ENCODE measurements at regions not wholly inside any gene's neighbourhood (a gene's known extent, or its start where the extent isn't known, plus 50 kb on each side); places are given as distances from the start of the nearest gene placed in this dataset.

GRCh38 chr3:74529145-74529544 lies 85.3 kb downstream of the CNTN3 start:
- intact Hi-C loops (cut with micrococcal nuclease; ENCODE audit: unreplicated experiment): no loop called here
- no peak overlapping the region for H3K4me3 ChIP-seq (ENCODE audit: low read depth, low read length, poor library complexity, severe bottlenecking)

GRCh38 chr3:74527566-74527965 lies 86.9 kb downstream of the CNTN3 start:
- intact Hi-C loops (cut with micrococcal nuclease; ENCODE audit: unreplicated experiment): no loop called here

More at GRCh38 chr3:74529145-74529544, 85.3 kb downstream of the CNTN3 start:
- no peaks in the 10 kb centered on the region for H3K4me1 ChIP-seq (ENCODE audit: insufficient read depth, low read length, poor library complexity, severe bottlenecking)
- BruUV-seq (replicated peaks): no TSS peak
- H3K27me3 ChIP-seq (replicated peaks; ENCODE audit: insufficient read depth, low read depth, low read length, poor library complexity): no peaks in the 10 kb centered on the region
- ChIA-PET CTCF (no interaction called here), POLR2A (ENCODE audit: low non-redundant PET) (no interaction called here)
- H3K9me3 ChIP-seq (ENCODE audit: low read depth, low read length, poor library complexity, severe bottlenecking): no peaks in the 10 kb centered on the region
- TF ChIP-seq CTCF (conservative IDR thresholded peaks at IDR 0.05; ENCODE audit: low read depth, low read length) (no peak), EZH2 (IDR thresholded peaks at IDR 0.05; ENCODE audit: borderline replicate concordance, low read depth, low read length, poor library complexity, severe bottlenecking) (no peak)
- DNase-seq (ENCODE audit: low spot score): no peak
- no peak overlapping the region for H3K27ac ChIP-seq (ENCODE audit: low read depth, low read length, poor library complexity, severe bottlenecking)
- H3K36me3 ChIP-seq (ENCODE audit: insufficient read depth, low read length, poor library complexity, severe bottlenecking): no peaks in the 10 kb centered on the region

GRCh38 chr3:74523811-74524210 lies 90.6 kb downstream of the CNTN3 start:
- TF ChIP-seq EZH2 (IDR thresholded peaks at IDR 0.05; ENCODE audit: borderline replicate concordance, low read depth, low read length, poor library complexity, severe bottlenecking): no peak
- no peak for TF ChIP-seq CTCF (conservative IDR thresholded peaks at IDR 0.05; ENCODE audit: low read depth, low read length)
- no TSS peak for BruUV-seq (replicated peaks)
- intact Hi-C loops (cut with micrococcal nuclease; ENCODE audit: unreplicated experiment): no loop called here
- no peaks in the 10 kb centered on the region for H3K4me1 ChIP-seq (ENCODE audit: insufficient read depth, low read length, poor library complexity, severe bottlenecking)
- ChIA-PET POLR2A (ENCODE audit: low non-redundant PET) (no interaction called here), CTCF (no interaction called here)
- no peak overlapping the region for H3K4me3 ChIP-seq (ENCODE audit: low read depth, low read length, poor library complexity, severe bottlenecking)
- H3K27ac ChIP-seq (ENCODE audit: low read depth, low read length, poor library complexity, severe bottlenecking): no peak overlapping the region
- DNase-seq (ENCODE audit: low spot score): no peak
- H3K36me3 ChIP-seq (ENCODE audit: insufficient read depth, low read length, poor library complexity, severe bottlenecking): no peaks in the 10 kb centered on the region
- no peaks in the 10 kb centered on the region for H3K27me3 ChIP-seq (replicated peaks; ENCODE audit: insufficient read depth, low read depth, low read length, poor library complexity)
- H3K9me3 ChIP-seq (ENCODE audit: low read depth, low read length, poor library complexity, severe bottlenecking): no peaks in the 10 kb centered on the region

More at GRCh38 chr3:74527566-74527965, 86.9 kb downstream of the CNTN3 start:
- no peaks in the 10 kb centered on the region for H3K9me3 ChIP-seq (ENCODE audit: low read depth, low read length, poor library complexity, severe bottlenecking)
- BruUV-seq (replicated peaks): no TSS peak
- no peaks in the 10 kb centered on the region for H3K27me3 ChIP-seq (replicated peaks; ENCODE audit: insufficient read depth, low read depth, low read length, poor library complexity)
- no peaks in the 10 kb centered on the region for H3K36me3 ChIP-seq (ENCODE audit: insufficient read depth, low read length, poor library complexity, severe bottlenecking)
- H3K27ac ChIP-seq (ENCODE audit: low read depth, low read length, poor library complexity, severe bottlenecking): no peak overlapping the region
- TF ChIP-seq CTCF (conservative IDR thresholded peaks at IDR 0.05; ENCODE audit: low read depth, low read length): no peak
- TF ChIP-seq EZH2 (IDR thresholded peaks at IDR 0.05; ENCODE audit: borderline replicate concordance, low read depth, low read length, poor library complexity, severe bottlenecking): no peak
- H3K4me3 ChIP-seq (ENCODE audit: low read depth, low read length, poor library complexity, severe bottlenecking): no peak overlapping the region
- DNase-seq (ENCODE audit: low spot score): no peak
- CTCF ChIA-PET: no interaction called here
- H3K4me1 ChIP-seq (ENCODE audit: insufficient read depth, low read length, poor library complexity, severe bottlenecking): no peaks in the 10 kb centered on the region
- POLR2A ChIA-PET (ENCODE audit: low non-redundant PET): no interaction called here
